DMS153 treated with DMSO at 0.1 percent for 48 hours (cell line): ENCODE measurements at regions not wholly inside any gene's neighbourhood (a gene's known extent, or its start where the extent isn't known, plus 50 kb on each side); places are given as distances from the start of the nearest gene placed in this dataset.
A peak's percentile ranks its signal among the peaks of the same experiment; 100 is the strongest.
"Not testable (repeated sequence)": the region's sequence is repeated elsewhere in the genome, so short reads cannot be mapped to it uniquely, and the experiment has no call there.

Experiments
- DNase-seq: peaks from one replicate; lab custom pipeline; 2025; ENCODE audit not compliant: unreplicated experiment; lab: John Stamatoyannopoulos, UW

GRCh38 chrX:94814216-94814615 is 1140.2 kb downstream of the FAM133A start:
- DNase-seq, result no peak

DNA sequence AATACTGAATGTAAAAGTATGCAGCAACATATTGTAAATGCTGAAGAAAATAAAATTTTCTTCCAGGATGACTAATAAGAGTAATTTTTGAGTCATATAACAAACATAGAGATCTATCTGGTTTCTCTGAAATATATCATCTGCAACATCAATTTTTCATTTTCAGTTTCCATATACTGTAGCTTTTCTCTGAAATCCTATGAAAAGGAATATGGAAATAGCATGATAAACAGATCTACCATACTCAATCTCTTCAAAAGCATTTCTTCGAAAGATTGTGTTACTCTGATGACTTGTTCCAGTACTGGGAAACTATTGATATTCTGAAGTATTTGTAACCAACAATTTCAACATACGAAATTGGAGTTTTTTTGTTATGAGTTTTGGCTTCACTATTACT is 1156.7 kb downstream of the FAM133A start:
- DNase-seq, result no peak

DNA sequence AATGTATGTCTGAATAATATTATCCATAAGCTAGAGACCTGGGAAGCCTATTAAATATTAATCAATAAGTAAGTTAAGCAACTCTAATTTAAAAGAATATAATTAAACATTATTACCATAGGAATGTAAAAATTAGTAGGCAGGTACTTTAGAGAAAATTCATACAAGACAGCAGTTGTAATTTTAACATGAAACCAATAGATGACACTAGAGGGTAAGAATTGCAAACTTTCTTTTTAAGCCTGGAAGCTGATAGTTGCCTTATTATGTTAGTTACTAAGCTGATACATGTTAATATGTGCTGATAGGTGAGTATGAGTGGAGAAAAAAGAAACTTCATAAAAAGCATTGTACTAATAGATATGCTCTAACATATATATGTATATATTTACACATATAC is 1157.4 kb downstream of the FAM133A start:
- DNase-seq, result peak; percentile 31

GRCh38 chrX:94834226-94834625 is 1160.2 kb downstream of the FAM133A start:
- DNase-seq, result no peak

DNA sequence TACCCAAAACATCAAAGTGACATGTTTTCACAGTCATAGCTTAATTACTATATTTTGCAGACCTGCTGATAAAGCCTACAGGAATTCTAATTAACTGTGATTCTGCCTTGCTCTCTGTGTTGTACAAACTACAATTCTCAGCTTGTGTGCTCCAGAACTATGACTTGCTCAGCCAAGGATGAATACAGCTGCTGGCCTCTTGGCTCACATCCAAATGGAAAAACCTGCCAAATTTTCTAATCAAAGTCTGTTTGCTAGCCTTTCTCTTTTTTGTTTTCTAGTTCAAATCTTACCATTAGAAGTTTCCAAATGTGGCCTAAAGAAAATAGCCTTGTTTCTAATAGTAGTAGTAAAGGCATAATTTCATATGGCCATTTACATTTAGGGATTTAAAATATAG is 1176.8 kb downstream of the FAM133A start:
- DNase-seq, result peak; percentile 9

DNA sequence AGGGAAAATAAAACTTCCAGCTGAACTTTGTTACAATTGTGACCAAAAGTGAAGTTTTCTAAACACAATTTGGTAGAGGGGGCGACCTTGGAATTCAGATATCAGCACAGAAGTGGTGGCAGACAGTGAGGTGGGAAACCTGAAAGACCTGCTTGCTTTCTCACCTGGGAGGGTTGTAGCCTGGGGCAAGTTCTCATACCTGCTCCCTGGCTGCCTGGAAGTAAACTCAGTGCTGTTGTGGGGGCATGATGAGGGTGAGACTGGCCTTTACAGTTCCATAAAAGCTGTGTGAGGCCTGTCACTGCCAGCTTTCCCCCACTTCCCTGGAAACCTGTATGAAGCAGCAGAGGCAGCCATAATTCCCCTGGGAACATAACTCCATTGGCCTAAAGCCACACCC is 1180.2 kb downstream of the FAM133A start:
- DNase-seq, result no peak

DNA sequence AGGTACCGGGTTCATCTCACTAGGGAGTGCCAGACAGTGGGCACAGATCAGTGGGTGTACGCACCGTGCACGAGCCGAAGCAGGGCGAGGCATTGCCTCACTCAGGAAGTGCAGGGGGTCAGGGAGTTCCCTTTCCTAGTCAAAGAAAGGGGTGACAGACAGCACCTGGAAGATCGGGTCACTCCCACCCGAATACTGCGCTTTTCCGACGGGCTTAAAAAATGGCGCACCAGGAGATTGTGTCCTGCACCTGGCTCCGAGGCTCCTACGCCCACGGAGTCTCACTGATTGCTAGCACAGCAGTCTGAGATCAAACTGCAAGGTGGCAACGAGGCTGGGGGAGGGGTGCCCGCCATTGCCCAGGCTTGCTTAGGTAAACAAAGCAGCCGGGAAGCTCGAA is 1188.5 kb downstream of the FAM133A start:
- DNase-seq, result not testable (repeated sequence)

GRCh38 chrX:94871640-94872039 is 1197.6 kb downstream of the FAM133A start:
- no peak for DNase-seq

DNA sequence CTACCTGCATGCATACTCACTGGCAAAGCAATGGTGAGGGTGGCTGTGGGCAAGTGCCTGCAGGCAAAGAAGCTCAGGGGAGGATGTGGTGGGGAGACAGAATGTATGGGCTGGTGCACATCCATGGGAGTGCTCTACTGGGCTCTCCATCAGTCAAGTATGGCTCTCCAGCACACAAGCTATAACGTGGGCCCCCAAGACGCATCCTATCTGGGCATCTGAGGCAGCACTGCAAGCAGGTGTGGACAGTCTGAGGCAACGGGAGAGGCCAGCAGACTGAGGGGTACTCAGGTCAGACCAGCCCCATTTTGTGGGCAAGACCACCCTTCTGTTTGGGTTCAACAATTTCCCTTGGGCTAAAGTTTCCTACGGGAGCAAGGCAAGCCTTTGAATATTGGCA is 1227.8 kb downstream of the FAM133A start:
- DNase-seq, result no peak

DNA sequence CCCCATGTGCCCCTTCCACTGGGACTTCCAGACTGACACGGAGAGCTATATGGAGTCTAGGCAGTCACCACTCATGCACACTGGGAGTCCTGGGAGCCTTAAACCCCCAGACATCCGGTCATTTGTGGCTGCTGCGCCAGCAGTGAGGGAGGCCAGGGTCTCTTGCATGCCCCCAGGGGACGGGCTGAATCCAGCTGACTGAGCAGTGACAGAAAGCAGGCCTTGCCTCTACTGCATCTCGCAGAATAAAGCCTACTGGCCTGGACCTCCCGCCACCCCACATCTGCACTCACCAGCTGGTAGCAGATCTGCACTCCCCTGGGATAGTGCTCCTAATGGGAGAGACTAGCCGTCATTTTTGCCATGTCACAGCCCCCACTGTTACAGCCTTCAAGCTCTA is 1234.2 kb downstream of the FAM133A start:
- DNase-seq, result no peak

DNA sequence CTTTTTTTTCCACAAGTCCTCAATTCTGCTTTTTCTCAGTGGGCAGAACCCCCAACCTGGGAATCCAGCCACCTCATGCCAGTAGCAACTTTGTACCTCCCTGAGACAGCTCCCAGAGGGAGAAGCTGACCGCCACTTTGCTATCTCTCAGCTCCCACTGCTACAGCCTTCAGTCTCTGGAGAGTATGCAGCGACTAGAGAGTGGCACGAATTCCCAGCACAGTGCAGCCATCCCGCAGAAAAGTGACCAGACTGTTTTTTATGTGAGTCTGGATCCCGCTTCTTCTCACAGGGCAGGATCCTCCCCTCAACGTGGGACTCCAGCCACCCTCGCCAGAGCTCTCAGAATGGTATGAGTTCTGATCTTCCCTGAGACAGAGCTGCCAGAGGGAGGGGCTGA is 1234.6 kb downstream of the FAM133A start:
- DNase-seq, result no peak

DNA sequence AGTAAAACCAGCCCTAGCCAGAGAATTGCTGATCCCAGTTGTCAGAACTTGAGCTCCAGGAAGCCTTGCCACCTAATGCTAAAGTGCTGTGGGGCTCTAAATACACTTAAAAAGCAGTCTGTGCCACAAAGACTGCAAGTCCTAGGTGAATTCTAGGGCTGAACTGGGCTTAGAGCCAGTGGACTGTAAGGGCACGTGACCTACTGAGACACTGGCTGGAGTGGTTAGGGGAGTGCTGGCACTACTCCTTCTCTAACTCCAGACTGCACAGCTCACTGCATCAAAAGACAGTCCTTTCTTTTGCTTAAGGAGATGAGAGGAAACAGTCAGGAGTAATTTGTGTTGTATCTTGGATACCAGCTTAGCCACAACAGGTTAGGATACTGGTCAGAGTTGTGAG is 1240.2 kb downstream of the FAM133A start:
- DNase-seq, result no peak

DNA sequence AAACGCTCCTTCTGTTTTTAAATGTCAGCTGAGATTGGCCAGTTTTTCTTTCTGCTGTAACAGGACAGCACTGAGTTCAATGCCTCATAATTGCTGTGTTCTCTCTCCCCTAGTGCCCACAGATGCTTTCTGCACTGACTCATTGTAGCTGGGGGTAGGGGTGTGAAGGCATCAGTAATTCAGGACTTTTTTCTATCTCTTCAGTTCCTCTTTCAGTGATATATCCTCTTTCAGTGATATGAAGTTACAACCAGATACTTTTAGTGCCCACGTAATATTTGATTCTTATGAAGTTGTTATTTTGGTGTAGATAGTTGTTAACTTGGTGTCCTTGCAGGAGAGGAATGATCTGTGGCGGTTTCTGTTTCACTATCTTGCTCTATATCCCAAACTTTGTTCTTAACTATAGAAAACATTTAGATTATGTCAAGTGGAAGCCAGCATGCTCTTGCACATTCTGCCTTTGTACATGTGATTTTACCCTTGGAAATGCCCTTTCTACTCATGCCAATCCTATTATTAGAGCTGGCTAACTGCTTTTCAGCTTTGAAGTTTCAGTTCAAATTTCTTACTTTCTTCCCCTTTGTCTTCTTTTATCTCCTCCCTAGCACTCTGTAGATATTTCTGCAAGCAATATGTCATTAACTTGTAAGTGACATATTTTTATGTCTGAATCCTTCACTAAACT is 1258.4 kb downstream of the FAM133A start:
- DNase-seq, result no peak

DNA sequence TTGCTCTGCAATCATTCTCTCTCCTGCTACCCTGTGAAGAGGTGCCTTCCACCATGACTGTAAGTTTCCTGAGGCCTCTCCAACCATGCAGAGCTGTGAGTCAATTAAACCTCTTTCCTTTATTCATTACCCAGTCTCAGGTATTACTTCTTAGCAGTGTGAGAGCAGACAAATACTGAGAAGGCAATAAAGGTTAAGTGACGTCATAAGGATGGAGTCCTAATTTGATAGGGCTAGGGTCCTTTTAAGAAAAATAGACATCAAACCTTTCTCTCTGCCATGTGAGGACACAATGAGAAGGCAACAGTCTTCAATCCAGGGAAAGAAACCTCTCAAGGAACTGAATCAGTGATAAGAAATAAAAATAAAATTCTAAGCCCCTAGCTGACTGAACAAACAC is 1262.7 kb downstream of the FAM133A start:
- DNase-seq, result no peak

DNA sequence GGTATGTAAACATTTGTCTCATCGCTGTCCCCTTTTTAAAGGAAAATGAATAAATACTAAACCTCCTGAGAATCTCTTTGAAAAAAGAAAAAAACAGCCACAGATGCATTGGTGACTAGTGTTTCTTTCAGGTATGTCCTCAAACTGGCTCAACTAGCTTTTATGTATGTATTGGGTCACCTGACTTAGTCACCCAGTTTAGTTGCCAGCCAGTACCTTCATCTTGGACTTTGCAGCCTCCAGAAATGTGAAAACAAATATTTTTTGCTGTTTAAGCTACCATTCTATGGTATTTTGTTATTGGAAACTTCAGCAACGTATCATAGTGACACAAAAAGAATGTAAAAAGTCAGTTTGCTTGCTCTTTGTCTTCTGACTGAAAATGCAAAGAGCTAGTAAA is 1263.5 kb downstream of the FAM133A start:
- no peak for DNase-seq

DNA sequence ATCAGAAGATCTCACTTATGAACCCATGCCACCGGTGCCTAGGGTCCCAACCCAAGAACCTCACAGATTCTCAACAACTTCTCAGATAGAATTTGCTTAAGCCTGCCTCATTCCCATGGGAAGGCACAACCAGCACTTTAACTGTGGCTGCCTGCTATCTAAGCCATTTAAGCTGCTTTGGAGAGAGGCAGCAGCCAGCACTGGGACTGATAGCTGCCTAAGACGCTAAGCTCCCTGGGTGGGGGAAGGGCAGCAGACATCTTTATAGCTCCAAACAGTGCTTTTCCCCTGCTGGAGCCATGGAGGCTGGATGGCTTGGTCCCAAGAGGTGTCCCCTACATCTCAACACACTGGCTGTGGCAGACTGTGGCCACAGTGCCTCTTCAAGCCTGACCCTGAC is 1268.6 kb downstream of the FAM133A start:
- no peak for DNase-seq

DNA sequence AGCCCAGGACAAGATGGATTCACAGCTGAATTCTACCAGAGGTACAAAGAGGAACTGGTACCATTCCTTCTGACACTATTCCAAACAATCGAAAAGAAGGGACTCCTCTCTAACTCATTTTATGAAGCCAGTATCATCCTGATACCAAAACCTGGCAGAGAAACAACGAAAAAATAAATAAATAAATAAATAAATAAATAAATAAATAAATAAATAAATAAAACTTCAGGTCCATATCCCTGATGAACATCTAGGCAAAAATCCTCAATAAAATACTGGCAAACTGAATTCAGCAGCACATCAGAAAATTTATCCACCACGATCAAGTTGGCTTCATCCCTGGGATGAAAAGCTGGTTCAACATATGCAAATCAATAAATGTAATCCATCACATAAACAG is 1272.1 kb downstream of the FAM133A start:
- not testable (repeated sequence) for DNase-seq

DNA sequence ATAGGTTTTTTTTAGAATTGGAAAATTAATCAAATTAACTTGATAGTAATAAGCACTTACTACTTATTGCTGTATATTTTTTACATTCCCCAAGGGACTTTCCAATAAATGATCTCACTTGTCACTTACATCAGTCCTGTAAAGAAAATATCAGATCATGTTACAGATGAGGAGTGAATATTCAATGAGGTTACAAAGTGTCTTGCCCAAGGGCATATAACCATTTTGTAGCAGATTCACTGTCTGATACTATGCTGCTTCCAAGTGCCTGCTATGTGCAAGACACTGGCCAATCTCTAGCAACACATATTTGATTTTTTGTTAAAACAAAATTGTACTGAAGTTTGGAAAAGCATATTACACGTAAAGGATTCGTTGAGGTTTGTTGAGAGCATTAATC is 1287.7 kb downstream of the FAM133A start:
- no peak for DNase-seq

- DNase-seq, result no peak
These were observed 1303.6 kb downstream of the FAM133A start for GRCh38 chrX:94977562-94977961.

DNA sequence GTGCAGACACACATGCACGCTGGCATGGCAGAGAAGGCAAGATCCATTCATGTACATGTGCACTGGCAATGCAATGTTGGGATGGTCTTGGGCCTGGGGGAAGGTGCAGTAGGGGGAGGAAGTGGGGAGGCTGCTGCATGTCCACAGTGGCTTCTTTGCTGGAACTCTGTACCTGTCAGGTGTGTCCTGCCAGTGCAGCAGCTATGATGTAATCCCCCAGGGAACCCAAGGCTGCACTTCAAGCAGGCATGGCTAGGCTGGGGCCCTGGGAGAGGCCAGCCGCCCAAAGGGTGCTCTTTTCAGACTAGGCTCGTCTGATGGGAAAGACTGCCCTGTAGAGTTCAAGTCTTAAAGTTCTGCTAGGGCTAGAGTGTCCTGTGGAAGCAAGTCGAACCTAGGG is 1304.0 kb downstream of the FAM133A start:
- DNase-seq, result peak; percentile 14
